ENCODE measurements at regions not wholly inside any gene's neighbourhood (a gene's known extent, or its start where the extent isn't known, plus 50 kb on each side); places are given as distances from the start of the nearest gene placed in this dataset.

DNA sequence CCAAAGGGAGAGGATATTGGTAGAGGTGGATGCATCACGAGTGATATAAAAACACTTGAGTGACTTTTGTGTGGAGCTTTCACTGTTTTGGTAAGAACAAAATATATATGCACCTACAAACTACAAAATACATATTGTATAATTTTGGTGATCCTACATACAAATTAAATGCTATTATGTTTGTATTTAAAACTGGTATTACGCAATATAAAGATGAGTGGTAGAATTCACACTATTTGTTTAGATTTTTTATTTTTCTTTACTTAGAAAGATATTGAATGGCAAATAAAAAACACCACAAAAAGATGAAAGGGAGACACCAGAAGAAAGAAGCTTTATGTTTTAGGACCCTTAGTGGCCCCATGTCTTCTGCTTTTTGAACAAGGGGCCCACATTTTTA, 770.7 kb upstream of the ID2 start:
- no peak overlapping the region for H2AFZ ChIP-seq (ENCODE audit: low read depth, low read length, poor library complexity, severe bottlenecking)
- no peaks in the 10 kb centered on the region for H4K20me1 ChIP-seq (ENCODE audit: insufficient read depth)
- H3K79me2 ChIP-seq (ENCODE audit: insufficient read depth, low read length): no peaks in the 10 kb centered on the region
- ChIA-PET CTCF (no interaction called here), POLR2A (no interaction called here), RAD21 (ENCODE audit: low non-redundant PET in 1 of 2, low total read pairs in 2 of 2, uncharacterized antibody in 2 of 2, unreplicated experiment in 2 of 2) (no interaction called here)
- H3K9me2 ChIP-seq (ENCODE audit: insufficient read depth): no peaks in the 10 kb centered on the region
- no peak for DNase-seq (ENCODE audit: low read depth, low spot score)
- BruUV-seq (replicated peaks): no TSS peak
- peaks cover 4% of the 10 kb centered on the region; the same call in 1 of the 2 replicates for H3K27me3 ChIP-seq (ENCODE audit: insufficient read depth, low read length)
- H3K36me3 ChIP-seq (ENCODE audit: control insufficient read depth in 1 of 2, insufficient read depth in 2 of 2, low read length in 2 of 2): no peaks in the 10 kb centered on the region
- no peak for TF ChIP-seq TCF7L2 (IDR thresholded peaks at IDR 0.05; ENCODE audit: borderline replicate concordance, extremely low read depth, insufficient read depth, insufficient read length)
- no peak for TF ChIP-seq YY1 (IDR thresholded peaks at IDR 0.05; ENCODE audit: extremely low read depth, insufficient replicate concordance, low read depth, low read length)
- no peak for TF ChIP-seq ELF1 (IDR thresholded peaks at IDR 0.05; ENCODE audit: borderline replicate concordance, low read depth)
- no peak for TF ChIP-seq EGR1 (IDR thresholded peaks at IDR 0.05; ENCODE audit: low read depth)
- TF ChIP-seq CBX3 (IDR thresholded peaks at IDR 0.05; ENCODE audit: low read depth): no peak
- TF ChIP-seq, protein P1, sequence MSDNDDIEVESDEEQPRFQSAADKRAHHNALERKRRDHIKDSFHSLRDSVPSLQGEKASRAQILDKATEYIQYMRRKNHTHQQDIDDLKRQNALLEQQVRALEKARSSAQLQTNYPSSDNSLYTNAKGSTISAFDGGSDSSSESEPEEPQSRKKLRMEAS (IDR thresholded peaks at IDR 0.05): no peak
- TF ChIP-seq RAD21 (IDR thresholded peaks at IDR 0.05; ENCODE audit: low read depth): no peak
- no peak for TF ChIP-seq SIN3A (IDR thresholded peaks at IDR 0.05; ENCODE audit: low read depth)
- H3K9me3 ChIP-seq (ENCODE audit: control insufficient read depth in 1 of 2, insufficient read depth in 1 of 2, low read depth in 1 of 2, low read length in 2 of 2): no peaks in the 10 kb centered on the region
- ATAC-seq: no peak
- H3K4me1 ChIP-seq (ENCODE audit: control insufficient read depth in 1 of 2, insufficient read depth in 2 of 2, low read length in 2 of 2): no peaks in the 10 kb centered on the region
- H3K4me3 ChIP-seq (replicated peaks in 1 of 2; ENCODE audit: low read depth in 1 of 2, low read length in 2 of 2): no peak overlapping the region
- intact Hi-C loops (cut with micrococcal nuclease): no loop called here
- no peak overlapping the region for H3K27ac ChIP-seq (ENCODE audit: low read depth, low read length)
- no peak overlapping the region for H3K4me2 ChIP-seq (ENCODE audit: low read length)
- no peak overlapping the region for H3K9ac ChIP-seq (ENCODE audit: low read length)

DNA sequence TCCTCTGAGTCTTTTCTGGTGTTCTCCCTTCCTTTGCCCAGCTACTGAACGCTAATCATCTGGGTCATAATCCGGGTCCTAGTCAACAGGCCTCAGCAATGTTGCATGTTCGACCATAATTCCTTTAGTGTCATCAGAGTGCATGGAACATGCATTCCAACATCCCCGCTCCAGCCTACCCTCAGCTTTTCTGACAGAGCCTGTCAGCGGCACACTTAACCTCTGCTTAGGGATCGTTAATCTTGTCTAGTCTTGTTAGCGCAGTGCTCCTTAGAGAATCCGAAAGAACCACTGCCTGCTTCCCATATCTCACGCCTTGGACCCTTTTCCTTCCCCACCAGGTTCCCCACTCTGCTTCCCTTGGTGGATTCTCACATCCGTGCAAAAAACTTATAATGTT, 767.9 kb upstream of the ID2 start:
- Histone ChIP-seq H3K4me3 (replicated peaks in 1 of 2; ENCODE audit: low read depth in 1 of 2, low read length in 2 of 2) (no peak overlapping the region), H3K27ac (ENCODE audit: low read depth, low read length) (no peak overlapping the region), H3K9me3 (ENCODE audit: control insufficient read depth in 1 of 2, insufficient read depth in 1 of 2, low read depth in 1 of 2, low read length in 2 of 2) (no peaks in the 10 kb centered on the region), H3K9me2 (ENCODE audit: insufficient read depth) (no peaks in the 10 kb centered on the region), H3K4me1 (ENCODE audit: control insufficient read depth in 1 of 2, insufficient read depth in 2 of 2, low read length in 2 of 2) (no peaks in the 10 kb centered on the region), H3K79me2 (ENCODE audit: insufficient read depth, low read length) (no peaks in the 10 kb centered on the region), H2AFZ (ENCODE audit: low read depth, low read length, poor library complexity, severe bottlenecking) (no peak overlapping the region), H4K20me1 (ENCODE audit: insufficient read depth) (no peaks in the 10 kb centered on the region), H3K36me3 (ENCODE audit: control insufficient read depth in 1 of 2, insufficient read depth in 2 of 2, low read length in 2 of 2) (no peaks in the 10 kb centered on the region), H3K4me2 (ENCODE audit: low read length) (no peak overlapping the region), H3K9ac (ENCODE audit: low read length) (no peak overlapping the region), H3K27me3 (ENCODE audit: insufficient read depth, low read length) (peaks cover 4% of the 10 kb centered on the region; the same call in 1 of the 2 replicates)
- ChIA-PET CTCF (no interaction called here), POLR2A (no interaction called here), RAD21 (ENCODE audit: low non-redundant PET in 1 of 2, low total read pairs in 2 of 2, uncharacterized antibody in 2 of 2, unreplicated experiment in 2 of 2) (no interaction called here)
- intact Hi-C loops (cut with micrococcal nuclease): no loop called here
- BruUV-seq (replicated peaks): no TSS peak
- TF ChIP-seq FOSL1 (IDR thresholded peaks at IDR 0.05; ENCODE audit: low read depth) (no peak), EZH2phosphoT487 (IDR thresholded peaks at IDR 0.05; ENCODE audit: borderline replicate concordance) (no peak), TCF7L2 (IDR thresholded peaks at IDR 0.05; ENCODE audit: borderline replicate concordance, extremely low read depth, insufficient read depth, insufficient read length) (no peak), ELF1 (IDR thresholded peaks at IDR 0.05; ENCODE audit: borderline replicate concordance, low read depth) (no peak), POLR2A (IDR thresholded peaks at IDR 0.05; ENCODE audit: borderline replicate concordance, extremely low read depth, insufficient read depth, insufficient read length) (no peak), JUND (IDR thresholded peaks at IDR 0.05) (no peak), POLR2AphosphoS5 (IDR thresholded peaks at IDR 0.05; ENCODE audit: low read depth, low read length) (no peak), SP1 (IDR thresholded peaks at IDR 0.05; ENCODE audit: low read depth) (no peak), EZH2 (IDR thresholded peaks at IDR 0.05) (no peak), RAD21 (IDR thresholded peaks at IDR 0.05; ENCODE audit: low read depth) (no peak)
- TF ChIP-seq, protein P2, sequence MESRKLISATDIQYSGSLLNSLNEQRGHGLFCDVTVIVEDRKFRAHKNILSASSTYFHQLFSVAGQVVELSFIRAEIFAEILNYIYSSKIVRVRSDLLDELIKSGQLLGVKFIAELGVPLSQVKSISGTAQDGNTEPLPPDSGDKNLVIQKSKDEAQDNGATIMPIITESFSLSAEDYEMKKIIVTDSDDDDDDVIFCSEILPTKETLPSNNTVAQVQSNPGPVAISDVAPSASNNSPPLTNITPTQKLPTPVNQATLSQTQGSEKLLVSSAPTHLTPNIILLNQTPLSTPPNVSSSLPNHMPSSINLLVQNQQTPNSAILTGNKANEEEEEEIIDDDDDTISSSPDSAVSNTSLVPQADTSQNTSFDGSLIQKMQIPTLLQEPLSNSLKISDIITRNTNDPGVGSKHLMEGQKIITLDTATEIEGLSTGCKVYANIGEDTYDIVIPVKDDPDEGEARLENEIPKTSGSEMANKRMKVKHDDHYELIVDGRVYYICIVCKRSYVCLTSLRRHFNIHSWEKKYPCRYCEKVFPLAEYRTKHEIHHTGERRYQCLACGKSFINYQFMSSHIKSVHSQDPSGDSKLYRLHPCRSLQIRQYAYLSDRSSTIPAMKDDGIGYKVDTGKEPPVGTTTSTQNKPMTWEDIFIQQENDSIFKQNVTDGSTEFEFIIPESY (IDR thresholded peaks at IDR 0.05; ENCODE audit: extremely low read depth, insufficient replicate concordance, low read length): no peak
- ATAC-seq (no peak), DNase-seq (ENCODE audit: low read depth, low spot score) (no peak)
